Fibroblast of pulmonary artery (primary cell): ENCODE measurements at regions not wholly inside any gene's neighbourhood (a gene's known extent, or its start where the extent isn't known, plus 50 kb on each side); places are given as distances from the start of the nearest gene placed in this dataset.

ENCODE experiments used
- DNase-seq: peaks from one replicate; pipeline ENCODE4 v3.0.0-alpha.2; 2010; ENCODE audit warnings: low read depth
- H3K4me3 ChIP-seq: replicated peaks from 2 replicates; pipeline ENCODE4 v1.5.1; 2011; ENCODE audit warnings: low read depth, mild to moderate bottlenecking, control low read depth, low read length, moderate library complexity
- TF ChIP-seq, protein P1 (sequence below): IDR thresholded peaks from 2 replicates; pipeline ENCODE4 v1.5.1; 2011; ENCODE audit warnings: mild to moderate bottlenecking, control low read depth, low read length, inconsistent platforms; ENCODE audit errors: missing control alignments

DNA sequence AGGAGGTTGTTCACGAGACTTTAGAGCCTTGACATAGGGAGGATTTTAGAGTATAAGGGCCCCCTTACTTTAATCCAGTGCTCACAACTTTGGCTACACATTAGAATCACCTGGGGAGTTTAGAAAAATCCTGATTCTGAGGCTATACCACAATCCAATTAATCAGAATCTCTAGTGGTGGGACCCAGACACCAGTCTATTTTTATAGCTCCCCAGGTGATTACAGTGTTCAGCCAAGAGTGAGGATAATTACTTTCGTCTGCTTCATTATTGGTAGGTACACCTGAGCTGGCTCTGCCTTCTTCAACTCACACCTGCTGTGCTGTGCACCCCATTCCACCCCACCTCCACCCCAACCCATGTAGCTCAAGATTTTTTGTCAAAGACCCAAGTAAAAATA, 141.3 kb upstream of the EPB41L4A start:
- TF ChIP-seq, protein P1, sequence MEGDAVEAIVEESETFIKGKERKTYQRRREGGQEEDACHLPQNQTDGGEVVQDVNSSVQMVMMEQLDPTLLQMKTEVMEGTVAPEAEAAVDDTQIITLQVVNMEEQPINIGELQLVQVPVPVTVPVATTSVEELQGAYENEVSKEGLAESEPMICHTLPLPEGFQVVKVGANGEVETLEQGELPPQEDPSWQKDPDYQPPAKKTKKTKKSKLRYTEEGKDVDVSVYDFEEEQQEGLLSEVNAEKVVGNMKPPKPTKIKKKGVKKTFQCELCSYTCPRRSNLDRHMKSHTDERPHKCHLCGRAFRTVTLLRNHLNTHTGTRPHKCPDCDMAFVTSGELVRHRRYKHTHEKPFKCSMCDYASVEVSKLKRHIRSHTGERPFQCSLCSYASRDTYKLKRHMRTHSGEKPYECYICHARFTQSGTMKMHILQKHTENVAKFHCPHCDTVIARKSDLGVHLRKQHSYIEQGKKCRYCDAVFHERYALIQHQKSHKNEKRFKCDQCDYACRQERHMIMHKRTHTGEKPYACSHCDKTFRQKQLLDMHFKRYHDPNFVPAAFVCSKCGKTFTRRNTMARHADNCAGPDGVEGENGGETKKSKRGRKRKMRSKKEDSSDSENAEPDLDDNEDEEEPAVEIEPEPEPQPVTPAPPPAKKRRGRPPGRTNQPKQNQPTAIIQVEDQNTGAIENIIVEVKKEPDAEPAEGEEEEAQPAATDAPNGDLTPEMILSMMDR, result no peak
- no peak for DNase-seq
- H3K4me3 ChIP-seq, result no peak overlapping the region

DNA sequence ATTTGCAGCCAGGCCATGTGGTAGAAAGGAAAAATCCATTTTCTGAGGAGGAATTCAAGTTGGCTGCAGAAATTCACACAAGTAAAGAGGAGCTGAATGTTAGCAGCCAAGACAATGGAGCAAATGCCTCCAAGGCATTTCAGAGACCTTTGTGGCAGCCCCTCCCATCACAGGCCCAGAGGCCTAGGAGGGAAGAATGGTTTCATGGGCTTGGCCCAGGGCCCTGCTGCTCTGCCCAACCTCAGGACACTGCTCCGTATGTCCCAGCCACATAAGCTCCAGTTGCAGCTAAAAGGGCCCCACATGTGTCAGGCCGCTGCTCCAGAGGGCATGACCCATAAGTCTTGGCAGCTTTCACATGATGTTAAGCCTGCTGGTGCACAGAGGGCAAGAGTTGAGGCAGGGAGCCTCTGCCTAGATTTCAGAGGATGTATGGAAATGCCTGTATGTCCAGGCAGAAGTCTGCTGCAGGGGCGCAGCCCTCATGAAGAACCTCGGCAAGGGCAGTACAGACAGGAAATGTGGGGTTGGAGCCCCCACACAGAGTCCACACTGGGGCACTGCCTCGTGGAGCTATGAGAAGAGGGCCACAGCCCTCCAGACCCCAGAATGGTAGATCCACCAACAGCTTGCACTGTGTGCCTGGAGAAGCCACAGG, 144.2 kb upstream of the EPB41L4A start:
- TF ChIP-seq, protein P1, result no peak
- no peak overlapping the region for H3K4me3 ChIP-seq
- no peak for DNase-seq

DNA sequence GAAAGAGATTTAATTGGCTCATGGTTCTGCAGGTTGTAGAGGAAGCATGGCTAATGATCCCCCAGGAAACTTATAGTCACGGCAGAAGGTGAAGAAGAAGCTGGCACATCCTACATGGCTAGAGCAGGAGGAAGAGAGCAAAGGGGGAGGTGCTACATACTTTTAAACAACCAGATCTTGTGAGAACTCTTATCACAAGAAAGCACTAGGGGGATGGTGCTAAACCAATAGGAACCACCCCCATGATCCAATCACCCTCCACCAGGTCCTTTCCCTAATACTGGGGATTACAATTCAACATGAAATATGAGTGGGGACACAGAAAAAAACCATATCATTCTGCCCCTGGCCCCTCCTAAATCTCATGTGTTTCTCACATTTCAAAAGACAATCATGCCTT, 147.2 kb upstream of the EPB41L4A start:
- DNase-seq, result no peak
- no peak overlapping the region for H3K4me3 ChIP-seq
- TF ChIP-seq, protein P1, result no peak

DNA sequence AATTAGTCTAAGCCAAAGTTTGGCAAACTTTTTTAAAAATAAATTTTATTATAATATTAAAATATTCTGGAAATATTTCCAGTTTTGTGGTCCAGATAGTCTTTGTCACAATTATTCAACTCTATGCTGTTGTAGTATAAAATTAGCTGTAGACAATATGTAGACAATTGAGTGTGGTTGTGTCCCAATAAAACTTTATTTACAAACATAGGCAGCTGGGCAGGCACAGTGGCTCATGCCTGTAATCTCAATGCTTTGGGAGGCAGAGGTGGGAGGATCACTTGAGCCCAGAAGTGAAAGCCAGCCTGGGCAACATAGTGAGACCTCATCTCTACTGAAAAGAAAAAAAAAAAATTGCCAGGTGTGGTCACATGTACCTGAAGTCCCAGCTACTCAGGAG, 150.5 kb upstream of the EPB41L4A start:
- DNase-seq, result no peak
- TF ChIP-seq, protein P1, result no peak
- no peak overlapping the region for H3K4me3 ChIP-seq

DNA sequence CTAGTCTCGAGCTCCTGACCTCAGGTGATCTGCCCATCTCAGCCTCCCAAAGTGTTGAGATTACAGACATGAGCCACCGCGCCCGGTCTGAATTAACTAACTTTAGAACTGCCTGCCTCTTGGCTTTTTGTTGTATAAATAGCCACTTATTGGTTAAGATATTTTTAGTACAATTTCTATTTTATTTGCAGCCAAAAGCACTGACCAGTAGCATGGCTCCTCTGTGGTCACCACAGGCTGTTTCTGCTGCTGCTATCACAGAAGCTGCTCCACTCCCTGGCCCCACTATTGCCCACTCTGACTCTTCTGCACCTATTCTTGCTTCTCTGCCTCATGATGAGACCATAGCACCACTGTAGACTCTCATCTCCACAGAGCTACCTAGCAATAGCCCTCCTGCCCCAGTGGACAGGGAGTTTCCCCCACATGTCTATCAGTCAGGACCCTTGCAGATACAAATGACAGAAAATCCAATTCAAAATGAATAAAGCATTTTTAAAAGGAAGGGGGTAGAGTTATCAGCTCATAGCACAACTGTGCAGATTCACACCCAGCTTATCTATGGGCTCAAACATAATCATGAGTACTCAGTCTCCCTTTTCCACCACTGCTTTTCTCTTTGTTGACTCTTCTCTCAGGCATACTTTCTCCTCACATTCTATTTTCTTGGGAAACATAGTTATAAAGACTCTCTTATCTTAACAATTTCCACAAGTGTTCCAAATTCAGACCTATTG, 151.8 kb upstream of the EPB41L4A start:
- DNase-seq, result no peak
- TF ChIP-seq, protein P1, result no peak
- H3K4me3 ChIP-seq, result no peak overlapping the region

DNA sequence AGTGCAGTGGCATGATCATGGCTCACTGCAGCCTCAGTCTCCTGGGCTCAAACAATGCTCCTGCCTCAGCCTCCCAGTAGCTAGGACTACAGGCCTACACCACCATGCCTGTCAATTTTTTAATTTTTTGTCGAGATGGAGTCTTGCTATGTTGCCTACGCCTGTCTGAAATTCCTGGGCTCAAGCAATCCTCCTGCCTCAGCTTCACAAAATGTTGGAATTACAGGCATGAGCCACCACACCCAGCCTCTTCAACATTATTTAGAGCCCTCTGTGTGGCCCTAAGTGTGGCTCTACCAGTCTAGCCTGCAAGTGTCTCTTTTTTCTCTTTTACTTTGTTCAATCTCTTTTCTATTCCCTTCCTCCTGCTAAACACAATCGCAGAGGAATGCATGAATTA, 154.4 kb upstream of the EPB41L4A start:
- DNase-seq, result no peak
- no peak overlapping the region for H3K4me3 ChIP-seq
- TF ChIP-seq, protein P1, result no peak
